ENCODE measurements at regions not wholly inside any gene's neighbourhood (a gene's known extent, or its start where the extent isn't known, plus 50 kb on each side); places are given as distances from the start of the nearest gene placed in this dataset.

GRCh38 chr11:80993536-80993935, 1552.7 kb upstream of the TENM4 start:
- no peak for TF ChIP-seq CTCF (IDR thresholded peaks at IDR 0.05)
- TF ChIP-seq EP300 (IDR thresholded peaks at IDR 0.05): no peak
- TF ChIP-seq POLR2A (IDR thresholded peaks at IDR 0.05): no peak
